GDM1 (cell line): ENCODE measurements at regions not wholly inside any gene's neighbourhood (a gene's known extent, or its start where the extent isn't known, plus 50 kb on each side); places are given as distances from the start of the nearest gene placed in this dataset.
A peak's percentile ranks its signal among the peaks of the same experiment; 100 is the strongest.

Experiments
- DNase-seq: peaks from one replicate; lab custom pipeline; 2025; lab: John Stamatoyannopoulos, UW

GRCh38 chr5:61263561-61264272 is 68.3 kb upstream of the ZSWIM6 start:
- DNase-seq, result peak; percentile 24

- no peak for DNase-seq
Measured at GRCh38 chr5:61264273-61264661, 67.8 kb upstream of the ZSWIM6 start.

GRCh38 chr5:61267116-61267515 is 64.9 kb upstream of the ZSWIM6 start:
- DNase-seq, result no peak

GRCh38 chr5:61268871-61269270 is 63.2 kb upstream of the ZSWIM6 start:
- no peak for DNase-seq

- no peak for DNase-seq
Measured at GRCh38 chr5:61270510-61271165, 61.4 kb upstream of the ZSWIM6 start.

- DNase-seq, result no peak
Measured at GRCh38 chr5:61272688-61273087, 59.4 kb upstream of the ZSWIM6 start.

DNA sequence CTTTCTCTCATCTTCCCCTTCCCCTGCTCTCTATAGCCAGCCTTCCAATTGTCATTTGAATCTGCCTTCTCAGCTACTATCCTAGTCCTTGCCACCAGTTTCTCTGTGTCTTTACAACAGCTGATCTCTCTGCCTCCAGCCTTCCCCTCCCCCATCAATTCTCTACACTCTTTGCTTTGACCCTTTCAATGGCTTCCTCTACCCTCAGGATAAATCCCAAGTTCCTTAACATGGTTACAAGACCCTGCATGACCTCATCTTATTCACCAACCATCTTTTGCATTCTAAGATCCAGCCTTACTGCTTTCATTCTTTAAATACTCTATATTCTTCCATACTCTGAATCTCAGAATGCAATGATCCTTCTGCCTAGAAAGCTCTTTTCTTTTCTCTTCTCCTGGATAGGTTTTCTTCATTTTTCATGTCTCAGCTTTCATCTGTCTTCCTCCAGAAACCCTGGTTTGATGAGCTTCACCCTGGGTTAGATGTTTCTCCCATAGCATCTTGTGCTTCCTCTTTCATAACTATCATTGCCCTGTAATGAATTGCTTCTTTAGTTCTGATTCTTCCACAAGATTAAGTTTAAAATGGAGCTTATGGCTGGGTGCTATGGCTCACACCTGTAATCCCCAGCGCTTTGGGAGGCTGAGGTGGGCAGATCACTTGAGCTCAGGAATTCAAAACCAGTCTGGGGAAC is 58.6 kb upstream of the ZSWIM6 start:
- no peak for DNase-seq

DNA sequence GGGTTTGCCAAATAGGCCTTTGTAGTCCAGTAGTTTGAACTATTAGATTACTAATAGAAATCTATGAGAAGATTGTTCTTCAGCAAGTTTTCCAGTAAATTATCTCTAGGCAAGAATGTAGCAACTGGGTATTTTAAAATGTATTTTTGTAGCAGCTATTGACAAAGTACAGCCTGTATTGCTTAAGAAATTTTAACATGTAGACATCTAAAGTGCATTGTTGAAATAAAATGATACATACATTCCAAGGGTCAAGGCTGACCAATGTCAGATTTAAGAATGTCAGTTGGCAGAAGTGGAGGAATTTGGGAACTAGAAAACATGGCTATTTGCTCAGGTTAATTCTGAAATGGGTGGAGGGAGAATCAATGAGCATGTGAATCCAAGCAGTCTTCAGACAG is 57.5 kb upstream of the ZSWIM6 start:
- no peak for DNase-seq

DNA sequence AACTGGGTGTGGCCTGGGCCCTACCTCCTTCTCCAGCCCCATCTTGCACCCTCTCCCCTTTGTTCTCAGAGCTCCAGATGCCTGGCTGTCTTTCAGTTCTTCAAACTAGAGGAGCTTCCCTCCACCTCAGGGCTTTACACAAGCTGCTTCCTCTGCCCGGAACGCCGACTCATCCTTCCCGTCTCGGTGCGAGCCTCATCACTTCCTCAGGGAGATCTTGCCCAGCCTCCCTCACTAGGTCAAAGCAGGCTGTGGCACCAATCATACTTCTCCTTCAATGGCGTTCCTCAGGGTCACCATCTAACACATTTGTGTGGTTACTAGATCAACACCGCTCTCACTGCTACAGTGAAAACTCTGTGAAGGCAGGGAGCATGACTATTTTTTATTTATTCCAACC is 56.2 kb upstream of the ZSWIM6 start:
- DNase-seq, result peak; percentile 91

GRCh38 chr5:61277190-61277589 is 54.9 kb upstream of the ZSWIM6 start:
- DNase-seq, result peak; percentile 25

DNA sequence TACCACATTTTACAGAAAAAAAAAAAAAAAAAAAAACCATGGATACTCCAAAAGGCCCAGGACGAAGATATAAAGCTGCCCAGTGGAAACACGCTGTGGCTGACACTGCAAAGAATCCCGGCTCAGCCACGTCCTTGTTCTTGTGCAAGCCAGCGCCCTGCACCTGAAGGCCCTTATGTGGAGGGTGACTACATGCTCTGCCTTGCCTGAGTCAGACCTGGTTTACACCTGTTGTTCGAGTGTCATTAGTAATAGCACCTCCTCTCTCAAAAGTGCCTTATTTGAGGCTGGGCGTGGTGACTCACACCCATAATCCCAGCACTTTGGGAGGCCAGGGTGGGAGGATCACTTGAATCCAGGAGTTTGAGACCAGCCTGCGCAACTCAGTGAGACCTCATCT is 54.3 kb upstream of the ZSWIM6 start:
- DNase-seq, result no peak

DNA sequence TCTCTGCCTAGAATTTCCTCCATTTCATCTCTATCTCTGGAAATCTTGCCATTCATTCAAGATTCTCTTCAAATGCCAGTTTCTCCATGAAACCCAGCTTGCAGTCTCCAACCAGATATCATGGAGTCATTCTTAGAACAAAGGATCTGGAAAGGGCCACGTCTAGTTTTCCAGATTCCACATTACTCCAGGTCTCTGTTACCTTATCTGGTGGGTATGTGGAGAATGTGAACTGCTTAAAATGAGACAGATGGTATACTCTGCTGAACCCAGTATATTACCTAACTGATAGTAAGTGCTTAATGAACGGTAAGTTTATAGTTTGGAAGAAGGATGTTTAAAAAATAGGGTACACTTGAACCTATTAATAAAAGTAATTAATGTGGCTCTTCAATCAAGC is 52.3 kb upstream of the ZSWIM6 start:
- no peak for DNase-seq

DNA sequence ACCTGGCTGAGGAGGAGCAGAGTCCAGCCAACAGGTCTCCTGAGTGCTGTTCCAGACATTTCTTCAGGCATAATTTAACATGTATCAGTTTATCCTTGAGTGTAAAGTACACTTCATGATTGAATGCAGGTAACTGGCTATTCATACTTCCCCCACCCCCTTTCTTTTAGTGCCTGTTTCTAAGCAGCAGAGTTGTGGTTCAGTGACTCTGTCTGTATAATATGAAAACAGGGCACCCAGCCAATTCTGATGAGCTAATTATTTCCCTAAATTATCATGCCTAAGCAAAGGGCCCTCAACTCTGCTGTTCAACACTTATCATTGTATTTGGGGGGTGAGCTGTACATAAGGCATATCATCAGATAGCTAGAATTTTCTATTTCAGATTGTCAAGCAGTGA is 51.9 kb upstream of the ZSWIM6 start:
- DNase-seq, result peak; percentile 14

- no peak for DNase-seq
Measured at GRCh38 chr5:61280761-61281427, 51.2 kb upstream of the ZSWIM6 start.

DNA sequence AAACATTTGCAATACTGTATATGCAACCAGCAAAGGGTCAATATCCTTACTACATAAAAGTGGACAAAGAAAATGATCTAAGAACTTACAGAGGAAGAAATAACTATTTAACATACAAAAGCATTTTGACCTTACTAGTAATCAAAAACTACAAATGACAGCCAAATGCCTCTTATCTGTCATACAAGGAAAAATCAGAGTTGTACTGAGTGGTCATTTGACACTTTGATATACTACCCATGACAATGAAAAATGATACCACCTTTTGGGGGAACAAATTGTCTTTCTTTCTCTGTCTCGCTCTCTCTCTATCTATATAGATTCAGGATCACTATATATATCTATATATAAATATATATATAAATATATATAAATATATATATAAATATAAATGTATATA is 50.4 kb upstream of the ZSWIM6 start:
- DNase-seq, result no peak
